OCI-LY7 (cell line): ENCODE measurements at regions not wholly inside any gene's neighbourhood (a gene's known extent, or its start where the extent isn't known, plus 50 kb on each side); places are given as distances from the start of the nearest gene placed in this dataset.

Experiments used
- CTCF ChIP-seq: fragments of 200-600 bp; sonication (generic); conservative IDR thresholded peaks from 2 replicates; pipeline ENCODE4 v1.5.1; 2014; ENCODE audit warnings: mild to moderate bottlenecking, antibody characterized with exemption, low read length, moderate library complexity, mixed read lengths
- EZH2phosphoT487 ChIP-seq: fragments of 200-600 bp; sonication (generic); IDR thresholded peaks from 2 replicates; pipeline ENCODE4 v1.6.1; 2018; ENCODE audit warnings: low read depth, borderline replicate concordance, mild to moderate bottlenecking, mixed run types, antibody characterized with exemption, low read length, moderate library complexity, mixed read lengths

DNA sequence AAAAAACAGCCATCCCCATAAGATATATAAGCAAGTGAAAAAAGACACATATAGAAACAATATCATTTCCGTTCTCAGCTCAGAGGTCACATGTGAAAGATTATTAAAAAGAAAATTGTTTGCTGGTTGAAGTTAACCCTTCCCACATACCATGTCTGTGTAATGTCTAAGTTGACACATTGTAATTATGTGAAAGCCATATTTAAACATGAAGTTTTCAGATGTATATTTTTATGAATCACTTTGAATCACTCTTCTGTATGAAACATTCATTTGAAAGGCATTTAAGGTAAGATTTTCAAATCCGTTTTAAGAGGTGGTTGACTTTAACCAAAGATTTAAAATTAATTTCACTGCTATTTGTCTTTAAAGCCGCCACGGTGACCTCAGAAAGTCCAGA is 441.9 kb downstream of the RND3 start:
- TF ChIP-seq EZH2phosphoT487 (no peak), CTCF (no peak)
